ENCODE measurements at regions not wholly inside any gene's neighbourhood (a gene's known extent, or its start where the extent isn't known, plus 50 kb on each side); places are given as distances from the start of the nearest gene placed in this dataset.

DNA sequence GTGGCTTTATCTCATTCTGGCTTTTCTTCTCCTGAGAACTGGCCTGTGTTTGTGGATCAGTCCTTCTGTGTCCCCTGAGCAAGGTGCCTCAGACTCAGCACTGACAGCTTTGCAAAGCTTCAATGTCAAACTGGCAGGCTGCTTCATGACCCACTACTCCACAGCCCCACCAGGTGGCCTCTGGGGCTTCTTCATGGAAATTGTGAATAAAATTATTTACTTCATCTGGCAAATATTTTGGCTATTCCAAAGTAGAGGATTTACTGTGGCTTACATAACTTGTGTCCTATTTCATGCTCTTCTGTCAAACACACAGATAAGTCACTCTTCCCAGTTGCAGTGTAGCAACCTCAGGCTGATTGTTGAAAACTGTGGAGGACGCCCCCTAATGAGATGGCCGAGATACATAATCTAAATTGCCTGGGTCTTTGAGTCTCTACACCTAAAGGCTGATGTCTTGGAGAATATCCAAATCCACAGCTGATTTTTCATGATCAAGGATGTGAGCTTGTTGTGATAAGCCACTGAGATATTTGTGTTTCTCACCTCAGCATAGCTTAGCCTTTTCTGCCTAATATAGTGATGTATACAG lies 721.9 kb upstream of the SLC10A2 start:
- TF ChIP-seq, protein P1, sequence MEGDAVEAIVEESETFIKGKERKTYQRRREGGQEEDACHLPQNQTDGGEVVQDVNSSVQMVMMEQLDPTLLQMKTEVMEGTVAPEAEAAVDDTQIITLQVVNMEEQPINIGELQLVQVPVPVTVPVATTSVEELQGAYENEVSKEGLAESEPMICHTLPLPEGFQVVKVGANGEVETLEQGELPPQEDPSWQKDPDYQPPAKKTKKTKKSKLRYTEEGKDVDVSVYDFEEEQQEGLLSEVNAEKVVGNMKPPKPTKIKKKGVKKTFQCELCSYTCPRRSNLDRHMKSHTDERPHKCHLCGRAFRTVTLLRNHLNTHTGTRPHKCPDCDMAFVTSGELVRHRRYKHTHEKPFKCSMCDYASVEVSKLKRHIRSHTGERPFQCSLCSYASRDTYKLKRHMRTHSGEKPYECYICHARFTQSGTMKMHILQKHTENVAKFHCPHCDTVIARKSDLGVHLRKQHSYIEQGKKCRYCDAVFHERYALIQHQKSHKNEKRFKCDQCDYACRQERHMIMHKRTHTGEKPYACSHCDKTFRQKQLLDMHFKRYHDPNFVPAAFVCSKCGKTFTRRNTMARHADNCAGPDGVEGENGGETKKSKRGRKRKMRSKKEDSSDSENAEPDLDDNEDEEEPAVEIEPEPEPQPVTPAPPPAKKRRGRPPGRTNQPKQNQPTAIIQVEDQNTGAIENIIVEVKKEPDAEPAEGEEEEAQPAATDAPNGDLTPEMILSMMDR (IDR thresholded peaks at IDR 0.05; ENCODE audit: borderline replicate concordance), result peak; percentile 59
- H3K27ac ChIP-seq (replicated peaks), result no peak overlapping the region
- H3K27me3 ChIP-seq (ENCODE audit: low read depth), result no peaks in the 10 kb centered on the region
- no peak overlapping the region for H3K4me3 ChIP-seq
- no peaks in the 10 kb centered on the region for H3K9me3 ChIP-seq (replicated peaks)
- peaks cover 4% of the 10 kb centered on the region for H3K4me1 ChIP-seq
- DNase-seq, result peak; percentile 31
- intact Hi-C loops (cut with micrococcal nuclease), result no loop called here
- no peaks in the 10 kb centered on the region for H3K36me3 ChIP-seq

DNA sequence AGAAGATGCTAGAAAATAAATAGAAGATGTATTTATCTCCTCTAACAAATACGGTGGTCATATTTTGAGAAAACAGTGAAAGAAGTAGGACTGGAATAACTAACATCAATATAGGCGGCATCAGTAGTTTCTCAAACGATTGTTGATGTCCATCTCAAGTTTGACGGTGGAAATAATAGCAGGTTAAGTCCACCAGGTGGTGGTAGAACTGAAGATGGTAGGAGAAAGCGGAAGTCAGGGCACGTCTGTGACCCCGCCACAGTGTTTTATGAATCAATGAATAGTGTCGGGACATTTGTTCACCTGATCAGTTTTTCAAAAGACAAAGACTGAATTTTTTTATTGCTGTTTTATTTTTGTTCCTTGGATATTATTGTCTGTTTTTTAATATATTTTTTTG lies 706.4 kb upstream of the SLC10A2 start:
- no peak overlapping the region for H3K4me3 ChIP-seq
- no peak for DNase-seq
- H3K9me3 ChIP-seq (replicated peaks), result peaks cover 8% of the 10 kb centered on the region
- intact Hi-C loops (cut with micrococcal nuclease), result no loop called here
- H3K36me3 ChIP-seq, result no peaks in the 10 kb centered on the region
- H3K27ac ChIP-seq (replicated peaks), result no peak overlapping the region
- no peaks in the 10 kb centered on the region for H3K4me1 ChIP-seq
- H3K27me3 ChIP-seq (ENCODE audit: low read depth), result no peaks in the 10 kb centered on the region
- TF ChIP-seq, protein P1 (IDR thresholded peaks at IDR 0.05; ENCODE audit: borderline replicate concordance), result no peak

DNA sequence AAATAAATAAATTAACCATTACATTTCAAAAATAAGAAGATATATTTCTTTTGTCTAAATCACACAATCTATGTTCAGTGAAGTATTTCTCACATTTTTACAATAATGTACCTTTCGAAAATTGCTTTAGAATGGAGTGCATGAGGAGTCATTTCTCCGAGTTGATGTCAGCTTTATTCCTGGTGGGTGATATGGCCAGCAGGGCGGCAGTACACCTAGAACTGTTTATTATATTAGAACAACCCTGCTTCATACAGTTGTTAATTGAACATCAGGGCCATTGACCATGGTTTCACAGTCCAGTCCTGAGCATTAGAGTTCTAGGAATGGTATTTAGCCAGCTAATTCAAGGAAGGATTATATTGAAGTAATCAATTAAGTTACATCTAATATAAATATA lies 696.3 kb upstream of the SLC10A2 start:
- Histone ChIP-seq H3K27ac (replicated peaks) (no peak overlapping the region), H3K36me3 (no peaks in the 10 kb centered on the region), H3K4me1 (no peaks in the 10 kb centered on the region), H3K4me3 (no peak overlapping the region), H3K9me3 (replicated peaks) (no peaks in the 10 kb centered on the region), H3K27me3 (ENCODE audit: low read depth) (no peaks in the 10 kb centered on the region)
- intact Hi-C loops (cut with micrococcal nuclease), result no loop called here
- TF ChIP-seq, protein P1 (IDR thresholded peaks at IDR 0.05; ENCODE audit: borderline replicate concordance), result no peak
- no peak for DNase-seq

DNA sequence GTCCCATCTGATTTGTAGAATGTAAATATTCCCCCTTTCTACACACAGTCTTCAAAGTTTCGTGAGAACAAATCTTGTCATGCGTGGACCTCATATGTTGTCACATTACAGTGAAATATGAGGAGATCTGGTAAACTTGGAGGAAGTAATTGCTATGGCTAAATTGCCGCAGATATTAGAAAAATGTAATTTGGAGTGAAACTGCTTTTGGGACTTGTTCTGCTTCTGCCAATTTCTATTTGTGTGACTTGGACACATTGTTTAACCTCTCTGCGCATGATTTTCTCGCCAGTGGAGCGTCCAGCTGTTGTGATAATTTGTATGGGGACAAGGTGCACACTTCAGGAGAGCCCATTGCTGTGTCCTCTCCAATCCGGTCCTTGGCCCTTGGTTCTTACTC lies 693.1 kb upstream of the SLC10A2 start:
- TF ChIP-seq, protein P1 (IDR thresholded peaks at IDR 0.05; ENCODE audit: borderline replicate concordance), result no peak
- no peak for DNase-seq
- H3K9me3 ChIP-seq (replicated peaks), result no peaks in the 10 kb centered on the region
- no peak overlapping the region for H3K27ac ChIP-seq (replicated peaks)
- no peaks in the 10 kb centered on the region for H3K36me3 ChIP-seq
- no peaks in the 10 kb centered on the region for H3K27me3 ChIP-seq (ENCODE audit: low read depth)
- intact Hi-C loops (cut with micrococcal nuclease), result no loop called here
- H3K4me1 ChIP-seq, result no peaks in the 10 kb centered on the region
- H3K4me3 ChIP-seq, result no peak overlapping the region

DNA sequence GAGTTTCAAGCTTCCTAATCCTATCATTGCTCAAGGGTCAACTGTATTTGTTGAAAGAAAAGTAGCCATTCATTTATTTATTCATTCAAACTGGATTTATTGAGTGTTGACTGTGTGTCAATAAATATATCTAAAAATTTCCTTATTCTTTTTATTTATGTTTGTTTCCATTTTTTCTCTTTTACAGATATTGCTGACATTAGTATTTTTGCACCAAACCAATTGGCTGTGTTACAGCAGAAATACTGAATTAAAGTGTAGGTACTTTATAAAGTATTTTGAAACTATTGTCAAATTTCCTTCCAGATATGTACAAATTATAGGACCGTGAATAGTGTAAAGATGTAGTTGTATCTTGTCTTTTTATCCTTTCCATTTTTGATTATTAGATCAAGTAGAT lies 692.0 kb upstream of the SLC10A2 start:
- H3K9me3 ChIP-seq (replicated peaks), result no peaks in the 10 kb centered on the region
- intact Hi-C loops (cut with micrococcal nuclease), result no loop called here

More for the DNA sequence above, 692.0 kb upstream of the SLC10A2 start:
- TF ChIP-seq, protein P1 (IDR thresholded peaks at IDR 0.05; ENCODE audit: borderline replicate concordance), result no peak
- Histone ChIP-seq H3K4me1 (no peaks in the 10 kb centered on the region), H3K27ac (replicated peaks) (no peak overlapping the region), H3K27me3 (ENCODE audit: low read depth) (no peaks in the 10 kb centered on the region), H3K4me3 (no peak overlapping the region), H3K36me3 (no peaks in the 10 kb centered on the region)
- no peak for DNase-seq
